ENCODE measurements at regions not wholly inside any gene's neighbourhood (a gene's known extent, or its start where the extent isn't known, plus 50 kb on each side); places are given as distances from the start of the nearest gene placed in this dataset.

- no peaks in the 10 kb centered on the region for H3K27me3 ChIP-seq
- no peak overlapping the region for H3K4me3 ChIP-seq
- H3K36me3 ChIP-seq, result no peaks in the 10 kb centered on the region
- H3K9me3 ChIP-seq, result no peaks in the 10 kb centered on the region
- no peak for DNase-seq
Observed at GRCh38 chr2:62354771-62355561, 151.0 kb downstream of the TMEM17 start.

- Histone ChIP-seq H3K36me3 (no peaks in the 10 kb centered on the region), H3K9me3 (no peaks in the 10 kb centered on the region), H3K4me3 (no peak overlapping the region), H3K27me3 (no peaks in the 10 kb centered on the region)
- DNase-seq, result no peak
Observed at GRCh38 chr2:62352031-62352430, 154.0 kb downstream of the TMEM17 start.

GRCh38 chr2:62349788-62350187 is 153.9 kb downstream of the B3GNT2 start:
- no peaks in the 10 kb centered on the region for H3K36me3 ChIP-seq
- no peaks in the 10 kb centered on the region for H3K27me3 ChIP-seq
- no peaks in the 10 kb centered on the region for H3K9me3 ChIP-seq
- no peak overlapping the region for H3K4me3 ChIP-seq
- no peak for DNase-seq

- Histone ChIP-seq H3K36me3 (no peaks in the 10 kb centered on the region), H3K4me3 (no peak overlapping the region), H3K27me3 (no peaks in the 10 kb centered on the region), H3K9me3 (no peaks in the 10 kb centered on the region)
- no peak for DNase-seq
Observed at GRCh38 chr2:62348700-62349099, 152.8 kb downstream of the B3GNT2 start.

GRCh38 chr2:62347563-62348270 is 151.8 kb downstream of the B3GNT2 start:
- no peaks in the 10 kb centered on the region for H3K36me3 ChIP-seq
- H3K9me3 ChIP-seq, result no peaks in the 10 kb centered on the region
- H3K4me3 ChIP-seq, result no peak overlapping the region
- no peaks in the 10 kb centered on the region for H3K27me3 ChIP-seq
- no peak for DNase-seq

- Histone ChIP-seq H3K36me3 (no peaks in the 10 kb centered on the region), H3K27me3 (no peaks in the 10 kb centered on the region), H3K4me3 (no peak overlapping the region), H3K9me3 (no peaks in the 10 kb centered on the region)
- no peak for DNase-seq
Observed at GRCh38 chr2:62344472-62344871, 148.6 kb downstream of the B3GNT2 start.

- no peak overlapping the region for H3K4me3 ChIP-seq
- no peaks in the 10 kb centered on the region for H3K27me3 ChIP-seq
- no peak for DNase-seq
- H3K9me3 ChIP-seq, result no peaks in the 10 kb centered on the region
- H3K36me3 ChIP-seq, result no peaks in the 10 kb centered on the region
Observed at GRCh38 chr2:62343636-62344337, 147.9 kb downstream of the B3GNT2 start.

- Histone ChIP-seq H3K9me3 (no peaks in the 10 kb centered on the region), H3K36me3 (no peaks in the 10 kb centered on the region), H3K27me3 (no peaks in the 10 kb centered on the region), H3K4me3 (no peak overlapping the region)
- no peak for DNase-seq
Observed at GRCh38 chr2:62343206-62343605, 147.3 kb downstream of the B3GNT2 start.

- no peak for DNase-seq
- Histone ChIP-seq H3K27me3 (no peaks in the 10 kb centered on the region), H3K36me3 (no peaks in the 10 kb centered on the region), H3K4me3 (no peak overlapping the region), H3K9me3 (no peaks in the 10 kb centered on the region)
Observed at GRCh38 chr2:62340994-62341484, 145.1 kb downstream of the B3GNT2 start.

GRCh38 chr2:62339837-62340236 is 143.9 kb downstream of the B3GNT2 start:
- no peaks in the 10 kb centered on the region for H3K36me3 ChIP-seq
- H3K27me3 ChIP-seq, result no peaks in the 10 kb centered on the region
- no peak for DNase-seq
- no peaks in the 10 kb centered on the region for H3K9me3 ChIP-seq
- no peak overlapping the region for H3K4me3 ChIP-seq

GRCh38 chr2:62339413-62339812 is 143.5 kb downstream of the B3GNT2 start:
- Histone ChIP-seq H3K36me3 (no peaks in the 10 kb centered on the region), H3K4me3 (no peak overlapping the region), H3K27me3 (no peaks in the 10 kb centered on the region), H3K9me3 (no peaks in the 10 kb centered on the region)
- no peak for DNase-seq

GRCh38 chr2:62338111-62338510 is 142.2 kb downstream of the B3GNT2 start:
- Histone ChIP-seq H3K36me3 (no peaks in the 10 kb centered on the region), H3K27me3 (no peaks in the 10 kb centered on the region), H3K9me3 (no peaks in the 10 kb centered on the region), H3K4me3 (no peak overlapping the region)
- no peak for DNase-seq

- DNase-seq, result no peak
- H3K27me3 ChIP-seq, result no peaks in the 10 kb centered on the region
- H3K9me3 ChIP-seq, result no peaks in the 10 kb centered on the region
- no peak overlapping the region for H3K4me3 ChIP-seq
- H3K36me3 ChIP-seq, result no peaks in the 10 kb centered on the region
Observed at GRCh38 chr2:62337403-62337802, 141.5 kb downstream of the B3GNT2 start.

GRCh38 chr2:62335612-62336011 is 139.7 kb downstream of the B3GNT2 start:
- Histone ChIP-seq H3K36me3 (no peaks in the 10 kb centered on the region), H3K4me3 (no peak overlapping the region), H3K9me3 (no peaks in the 10 kb centered on the region), H3K27me3 (no peaks in the 10 kb centered on the region)
- no peak for DNase-seq

GRCh38 chr2:62334440-62335058 is 138.6 kb downstream of the B3GNT2 start:
- H3K36me3 ChIP-seq, result no peaks in the 10 kb centered on the region
- H3K4me3 ChIP-seq, result no peak overlapping the region
- no peaks in the 10 kb centered on the region for H3K27me3 ChIP-seq
- H3K9me3 ChIP-seq, result no peaks in the 10 kb centered on the region
- no peak for DNase-seq

GRCh38 chr2:62334009-62334408 is 138.1 kb downstream of the B3GNT2 start:
- no peak for DNase-seq
- Histone ChIP-seq H3K9me3 (no peaks in the 10 kb centered on the region), H3K36me3 (no peaks in the 10 kb centered on the region), H3K27me3 (no peaks in the 10 kb centered on the region), H3K4me3 (no peak overlapping the region)

GRCh38 chr2:62330959-62331358 is 135.0 kb downstream of the B3GNT2 start:
- no peaks in the 10 kb centered on the region for H3K9me3 ChIP-seq
- no peaks in the 10 kb centered on the region for H3K36me3 ChIP-seq
- H3K27me3 ChIP-seq, result no peaks in the 10 kb centered on the region
- H3K4me3 ChIP-seq, result no peak overlapping the region
- DNase-seq, result no peak
